ENCODE measurements at regions not wholly inside any gene's neighbourhood (a gene's known extent, or its start where the extent isn't known, plus 50 kb on each side); places are given as distances from the start of the nearest gene placed in this dataset.

DNA sequence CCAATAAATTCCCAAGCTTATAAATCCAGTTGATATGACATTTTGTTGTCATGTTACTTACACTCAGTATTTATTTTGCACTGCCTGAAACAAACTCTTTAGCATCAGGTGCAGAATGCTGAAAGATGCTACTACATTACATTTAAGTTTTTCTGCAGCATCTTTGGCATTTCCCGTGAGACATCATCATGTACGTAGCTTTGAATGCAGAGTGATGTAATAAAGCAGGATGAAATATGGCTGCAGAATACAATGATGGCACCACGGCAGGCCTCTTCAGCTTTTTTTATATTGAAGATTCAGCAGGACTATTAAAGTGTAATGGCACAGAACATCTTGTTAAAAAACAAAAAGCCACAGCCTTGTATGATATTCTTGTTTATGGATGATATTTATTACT, 531.8 kb downstream of the NXPH1 start:
- TF ChIP-seq, protein P1, sequence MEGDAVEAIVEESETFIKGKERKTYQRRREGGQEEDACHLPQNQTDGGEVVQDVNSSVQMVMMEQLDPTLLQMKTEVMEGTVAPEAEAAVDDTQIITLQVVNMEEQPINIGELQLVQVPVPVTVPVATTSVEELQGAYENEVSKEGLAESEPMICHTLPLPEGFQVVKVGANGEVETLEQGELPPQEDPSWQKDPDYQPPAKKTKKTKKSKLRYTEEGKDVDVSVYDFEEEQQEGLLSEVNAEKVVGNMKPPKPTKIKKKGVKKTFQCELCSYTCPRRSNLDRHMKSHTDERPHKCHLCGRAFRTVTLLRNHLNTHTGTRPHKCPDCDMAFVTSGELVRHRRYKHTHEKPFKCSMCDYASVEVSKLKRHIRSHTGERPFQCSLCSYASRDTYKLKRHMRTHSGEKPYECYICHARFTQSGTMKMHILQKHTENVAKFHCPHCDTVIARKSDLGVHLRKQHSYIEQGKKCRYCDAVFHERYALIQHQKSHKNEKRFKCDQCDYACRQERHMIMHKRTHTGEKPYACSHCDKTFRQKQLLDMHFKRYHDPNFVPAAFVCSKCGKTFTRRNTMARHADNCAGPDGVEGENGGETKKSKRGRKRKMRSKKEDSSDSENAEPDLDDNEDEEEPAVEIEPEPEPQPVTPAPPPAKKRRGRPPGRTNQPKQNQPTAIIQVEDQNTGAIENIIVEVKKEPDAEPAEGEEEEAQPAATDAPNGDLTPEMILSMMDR (IDR thresholded peaks at IDR 0.05; ENCODE audit: low read length), result no peak
- TF ChIP-seq EZH2 (optimal IDR thresholded peaks at IDR 0.05; ENCODE audit: low read depth, low read length), result no peak

Measured in MM.1S (cell line).